RPMI8226 (cell line): ENCODE measurements at regions not wholly inside any gene's neighbourhood (a gene's known extent, or its start where the extent isn't known, plus 50 kb on each side); places are given as distances from the start of the nearest gene placed in this dataset.

Experiments used
- DNase-seq: peaks from one replicate; pipeline ENCODE4 v3.0.0-alpha.2; 2015

- DNase-seq, result no peak
These were observed 659.6 kb downstream of the MATN1 start for GRCh38 chr1:30063621-30064280.

- DNase-seq, result no peak
These were observed 661.8 kb downstream of the MATN1 start for GRCh38 chr1:30061292-30062220.

GRCh38 chr1:30060738-30061137 lies 662.6 kb downstream of the MATN1 start:
- no peak for DNase-seq

- DNase-seq, result no peak
These were observed 664.4 kb downstream of the MATN1 start for GRCh38 chr1:30058970-30059369.

- DNase-seq, result no peak
These were observed 669.3 kb downstream of the MATN1 start for GRCh38 chr1:30054126-30054525.

- no peak for DNase-seq
These were observed 671.2 kb downstream of the MATN1 start for GRCh38 chr1:30052178-30052577.

- DNase-seq, result no peak
These were observed 671.6 kb downstream of the MATN1 start for GRCh38 chr1:30051777-30052176.

- DNase-seq, result no peak
These were observed 673.6 kb downstream of the MATN1 start for GRCh38 chr1:30049748-30050296.

GRCh38 chr1:30048905-30049304 lies 674.5 kb downstream of the MATN1 start:
- DNase-seq, result no peak

GRCh38 chr1:30047576-30047975 lies 675.8 kb downstream of the MATN1 start:
- no peak for DNase-seq

GRCh38 chr1:30046751-30047150 lies 676.6 kb downstream of the MATN1 start:
- DNase-seq, result no peak

- no peak for DNase-seq
These were observed 677.9 kb downstream of the MATN1 start for GRCh38 chr1:30045304-30046090.

- DNase-seq, result no peak
These were observed 678.7 kb downstream of the MATN1 start for GRCh38 chr1:30044656-30045144.

- no peak for DNase-seq
These were observed 679.5 kb downstream of the MATN1 start for GRCh38 chr1:30043731-30044408.

GRCh38 chr1:30043256-30043655 lies 680.1 kb downstream of the MATN1 start:
- no peak for DNase-seq

- no peak for DNase-seq
These were observed 680.8 kb downstream of the MATN1 start for GRCh38 chr1:30042438-30043147.

- DNase-seq, result no peak
These were observed 681.5 kb downstream of the MATN1 start for GRCh38 chr1:30041741-30042437.

- DNase-seq, result no peak
These were observed 683.0 kb downstream of the MATN1 start for GRCh38 chr1:30040081-30041019.

- no peak for DNase-seq
These were observed 683.9 kb downstream of the MATN1 start for GRCh38 chr1:30039354-30040080.
